HG03469 (cell line): ENCODE measurements at regions not wholly inside any gene's neighbourhood (a gene's known extent, or its start where the extent isn't known, plus 50 kb on each side); places are given as distances from the start of the nearest gene placed in this dataset.

Source experiments
- ATAC-seq: cut with Tn5 transposase; IDR thresholded peaks from one replicate; pipeline ENCODE4 v1.9.1; 2021; ENCODE audit warnings: mild to moderate bottlenecking, moderate library complexity, moderate number of reproducible peaks; ENCODE audit not compliant: unreplicated experiment

DNA sequence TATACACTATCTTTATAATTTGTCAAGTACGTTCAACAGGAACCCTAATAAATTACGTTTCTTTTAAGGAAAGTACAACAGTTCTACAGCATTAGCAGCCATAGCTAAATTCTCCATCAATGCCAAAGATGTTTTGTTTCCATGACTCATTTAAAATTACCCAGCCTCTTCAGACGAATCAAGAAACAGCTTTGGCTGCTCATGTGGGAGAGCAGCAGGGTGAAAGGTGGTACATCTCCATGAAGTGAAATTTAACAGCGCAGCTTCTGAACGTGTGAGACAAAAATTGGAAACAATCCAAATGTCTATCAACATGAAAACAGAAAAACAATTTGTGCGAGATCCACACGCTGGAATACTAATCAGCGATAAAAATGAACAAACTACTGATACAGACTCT, 327.3 kb upstream of the CDH6 start:
- no peak for ATAC-seq

DNA sequence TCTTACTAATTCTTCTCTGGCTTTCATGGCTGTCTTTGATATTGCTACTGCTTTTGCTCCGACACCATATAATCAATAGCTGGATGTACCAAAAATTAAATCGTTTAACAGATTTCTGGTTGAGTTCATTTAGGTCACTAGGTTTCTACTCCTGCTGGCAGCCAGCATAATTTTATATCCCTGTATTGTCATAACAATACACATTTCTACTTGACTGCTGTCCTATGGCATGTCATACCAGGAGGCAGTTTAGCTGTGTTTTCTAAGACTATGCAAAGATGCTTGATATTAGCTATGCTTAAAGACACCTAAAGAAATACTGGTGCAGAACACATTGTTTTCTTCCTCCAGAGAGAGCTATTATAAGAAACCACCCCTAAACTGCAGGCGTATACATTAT, 337.2 kb upstream of the CDH6 start:
- ATAC-seq: no peak

DNA sequence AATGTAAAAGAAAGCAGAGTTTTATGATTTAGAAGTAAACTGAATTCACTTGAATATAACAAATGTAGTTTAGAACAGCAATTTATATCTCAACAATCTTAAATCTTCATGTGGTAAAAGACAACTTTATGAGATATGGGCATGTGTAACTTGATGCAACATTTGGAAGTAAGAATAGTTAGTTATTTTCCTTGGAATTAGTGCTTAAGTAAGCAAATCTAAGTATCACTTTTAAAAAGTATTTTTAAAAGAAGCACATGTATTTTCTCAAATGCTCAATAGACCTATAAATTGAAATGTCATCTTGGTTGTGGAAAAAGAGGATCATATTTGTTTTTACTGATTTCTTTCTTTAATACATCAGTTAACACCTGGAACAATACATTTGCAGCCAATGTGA, 340.3 kb upstream of the CDH6 start:
- no peak for ATAC-seq

DNA sequence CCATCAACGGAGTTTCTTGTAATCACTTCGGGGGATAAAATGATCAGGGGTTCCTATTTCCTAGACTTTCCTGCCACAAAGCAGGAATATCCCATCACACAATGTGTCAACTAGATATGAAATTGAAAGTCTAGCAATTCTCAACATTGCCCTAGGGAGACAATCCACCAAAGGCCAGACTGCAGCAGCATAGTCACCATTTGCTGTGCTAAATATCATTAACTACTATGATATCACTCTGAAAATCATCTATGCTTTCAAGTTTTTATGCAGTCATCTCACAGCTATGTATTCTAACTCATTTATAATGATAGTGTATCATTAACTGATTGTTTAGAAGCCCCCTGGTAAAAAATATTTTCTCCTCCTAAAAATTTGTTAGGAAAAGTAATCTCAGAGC, 342.6 kb upstream of the CDH6 start:
- no peak for ATAC-seq

DNA sequence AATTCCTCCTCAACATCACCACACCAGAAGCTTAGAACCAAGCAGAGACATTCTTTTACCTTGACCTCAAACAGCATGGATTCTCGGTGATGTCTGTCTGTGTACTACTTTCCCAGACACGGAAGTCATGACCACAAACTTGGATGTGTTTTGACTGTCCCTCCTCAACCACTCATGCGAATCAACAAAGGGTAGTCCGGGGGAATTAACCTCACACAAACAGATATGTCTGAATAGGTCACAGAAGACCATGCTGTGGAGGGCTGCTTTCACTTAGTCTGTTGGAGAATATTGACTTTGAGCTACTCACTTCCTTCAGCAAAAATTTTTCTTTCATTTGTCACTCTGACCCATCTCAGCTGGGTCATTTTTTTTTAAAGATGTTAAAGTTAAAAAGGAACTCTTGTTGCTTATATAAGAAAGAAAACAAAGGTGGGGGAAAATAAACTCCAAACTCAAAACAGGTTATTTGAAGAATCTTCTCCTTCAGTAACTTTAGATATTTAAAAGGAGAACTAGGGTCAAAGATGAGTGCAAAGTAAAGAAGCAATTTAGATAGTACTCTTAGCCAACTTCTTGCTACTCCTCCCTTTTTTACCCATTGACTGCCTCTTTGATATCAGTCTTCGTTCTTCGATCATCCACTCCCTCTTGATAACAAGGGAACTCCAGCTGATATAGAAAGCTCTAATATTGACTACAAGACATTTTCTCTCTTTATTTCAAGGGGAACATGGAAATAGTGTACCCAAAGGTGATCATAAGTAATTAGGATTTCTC, 343.4 kb upstream of the CDH6 start:
- no peak for ATAC-seq

DNA sequence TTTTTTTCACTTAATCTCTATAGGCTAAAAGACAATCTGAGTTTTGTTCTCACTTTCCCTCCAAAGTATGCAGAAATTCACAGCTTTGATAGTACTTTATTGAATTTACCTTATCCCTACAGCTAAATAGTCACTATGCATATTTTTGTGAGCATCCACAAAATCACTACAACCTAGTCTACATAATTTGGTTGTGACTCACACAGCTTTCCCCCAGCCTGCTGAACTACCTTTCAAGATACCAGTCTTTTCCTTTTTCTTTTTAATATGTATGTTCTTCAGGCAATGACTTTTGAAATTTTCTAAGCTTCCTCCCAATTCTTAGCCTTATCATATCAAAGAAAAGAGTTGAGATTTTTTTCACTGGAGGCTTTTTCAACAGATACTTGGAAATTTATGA, 347.3 kb upstream of the CDH6 start:
- ATAC-seq: no peak

DNA sequence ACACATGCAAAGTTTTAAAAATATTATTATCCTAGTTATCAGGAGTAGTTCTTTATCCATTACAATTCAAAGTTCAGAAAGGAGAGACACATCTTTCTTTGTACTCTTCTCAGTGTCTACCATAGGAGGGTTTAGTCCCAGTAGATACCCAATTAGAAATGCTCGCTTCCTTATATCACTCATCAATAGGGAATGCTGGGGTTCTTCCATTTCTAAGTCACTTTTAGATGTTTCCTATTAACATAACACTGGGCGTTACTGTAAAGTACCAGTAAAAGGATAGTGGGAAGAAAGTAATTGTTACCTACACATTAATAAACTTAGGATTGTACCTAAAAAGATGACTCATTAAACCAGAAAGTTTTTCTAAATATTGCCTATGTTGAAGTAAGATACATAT, 348.3 kb upstream of the CDH6 start:
- no peak for ATAC-seq

DNA sequence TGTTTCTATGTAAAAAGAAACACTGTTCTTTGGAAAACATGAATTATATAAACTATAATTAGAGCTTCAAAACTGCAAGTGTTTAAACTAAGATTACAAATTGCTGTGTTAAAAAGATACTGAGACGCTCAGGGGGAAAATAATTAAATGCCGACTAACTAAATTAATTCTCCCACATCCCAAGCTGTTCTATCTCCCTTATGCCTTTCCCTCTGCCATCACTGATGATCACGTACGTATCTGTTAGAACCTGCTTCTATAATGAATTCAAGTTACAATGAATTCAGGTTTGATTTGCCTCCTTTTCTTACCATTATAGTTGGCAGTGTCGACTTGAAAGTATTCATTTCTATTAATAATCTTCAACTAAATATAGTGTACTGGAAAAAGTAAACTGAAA, 349.9 kb upstream of the CDH6 start:
- ATAC-seq: no peak

DNA sequence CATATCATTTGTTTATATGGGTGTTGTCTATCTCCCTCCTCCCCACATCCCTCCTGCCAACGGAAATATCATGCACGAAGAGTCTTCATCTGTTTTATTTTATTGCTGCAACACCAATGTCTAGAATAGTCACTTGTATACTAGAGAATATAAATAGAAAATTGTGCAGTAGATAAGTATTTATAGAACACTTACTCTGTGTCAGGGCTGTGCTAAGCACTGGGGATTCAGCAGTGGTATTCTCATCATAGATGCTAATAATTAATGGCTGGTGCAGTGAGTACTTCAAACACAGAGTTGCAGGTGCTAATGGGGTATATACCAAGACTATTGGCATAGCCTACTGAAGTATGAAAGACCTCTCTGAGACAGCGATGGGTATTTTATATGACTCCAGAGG, 353.5 kb upstream of the CDH6 start:
- no peak for ATAC-seq

DNA sequence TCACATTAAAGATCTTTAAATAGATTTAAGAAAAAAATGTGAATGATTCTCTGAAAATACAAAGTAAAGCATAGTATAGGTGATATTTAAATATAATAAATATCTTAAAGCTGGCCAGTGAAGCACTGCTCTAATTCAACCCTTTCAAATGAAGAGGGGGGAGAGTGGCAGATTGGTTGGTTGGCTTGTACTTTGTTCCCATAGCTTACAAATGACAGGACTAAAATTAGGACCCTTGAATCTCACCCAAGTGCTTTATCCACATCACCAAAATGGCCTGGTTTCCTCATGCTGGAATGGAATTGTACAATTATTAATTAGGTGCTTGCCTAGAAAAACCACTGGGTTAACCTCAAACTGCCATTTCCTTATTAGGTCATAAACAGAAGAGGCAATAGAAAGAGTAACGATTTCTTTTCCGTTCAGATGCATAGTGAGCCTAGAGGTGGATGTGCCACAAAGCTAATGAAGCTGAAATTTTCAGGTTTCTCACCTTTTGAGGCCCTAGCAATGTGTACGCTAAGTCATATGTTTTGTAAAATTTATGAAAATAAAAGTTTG, 354.5 kb upstream of the CDH6 start:
- ATAC-seq: no peak

DNA sequence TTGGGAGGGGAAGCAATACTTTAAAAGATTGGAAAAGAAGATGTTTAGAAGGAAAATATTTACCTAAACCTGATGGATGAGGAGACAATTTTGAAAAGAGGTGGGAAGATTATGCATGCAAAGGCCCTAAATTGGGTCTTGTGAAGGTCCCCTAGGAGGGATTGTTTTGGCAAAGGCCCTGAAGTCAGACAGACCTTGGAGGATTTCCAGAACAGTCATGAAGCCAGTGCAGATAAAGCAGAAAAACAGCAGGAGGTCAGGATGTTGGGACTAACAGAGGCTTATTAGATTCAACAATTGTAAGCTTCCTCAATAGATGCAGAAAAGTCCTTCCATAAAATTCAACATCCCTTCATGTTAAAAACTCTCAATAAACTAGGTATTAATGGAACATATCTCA, 361.0 kb upstream of the CDH6 start:
- no peak for ATAC-seq

DNA sequence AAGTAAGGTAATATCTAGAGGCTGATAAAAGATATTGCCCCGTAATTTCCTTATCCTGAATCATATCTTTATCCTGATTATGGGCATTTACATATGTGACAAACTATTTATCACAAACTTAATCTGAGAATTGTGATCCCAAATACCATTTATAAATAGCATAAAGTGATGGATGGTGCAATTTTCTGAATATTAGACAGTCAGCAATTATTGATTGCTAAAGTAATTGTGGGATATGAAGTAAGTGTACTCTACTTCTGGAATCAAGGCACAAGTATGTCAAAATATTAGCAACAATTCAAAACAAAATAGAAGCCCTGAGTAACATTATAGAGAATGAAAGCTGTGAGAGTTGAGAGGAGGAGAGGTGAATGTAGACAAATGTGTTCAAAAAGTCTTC, 361.9 kb upstream of the CDH6 start:
- no peak for ATAC-seq

DNA sequence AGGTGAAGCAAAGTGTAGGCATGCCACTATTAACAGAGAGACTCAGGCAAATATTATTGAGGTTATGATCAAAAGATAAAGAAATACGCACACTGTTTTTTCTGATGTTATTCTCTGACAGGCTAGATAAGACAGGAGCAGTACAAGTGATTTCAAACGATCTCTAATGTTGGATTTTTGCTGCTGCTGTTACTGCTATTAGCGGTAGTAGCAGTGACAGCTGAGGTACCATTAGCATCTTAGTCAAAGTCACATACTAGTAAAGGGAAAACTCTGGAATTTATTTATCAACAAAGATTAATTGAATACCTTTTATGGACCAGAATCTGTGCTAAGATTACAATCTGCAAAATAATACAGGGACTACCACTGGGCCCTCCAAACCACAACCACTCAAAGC, 362.4 kb upstream of the CDH6 start:
- ATAC-seq: no peak

DNA sequence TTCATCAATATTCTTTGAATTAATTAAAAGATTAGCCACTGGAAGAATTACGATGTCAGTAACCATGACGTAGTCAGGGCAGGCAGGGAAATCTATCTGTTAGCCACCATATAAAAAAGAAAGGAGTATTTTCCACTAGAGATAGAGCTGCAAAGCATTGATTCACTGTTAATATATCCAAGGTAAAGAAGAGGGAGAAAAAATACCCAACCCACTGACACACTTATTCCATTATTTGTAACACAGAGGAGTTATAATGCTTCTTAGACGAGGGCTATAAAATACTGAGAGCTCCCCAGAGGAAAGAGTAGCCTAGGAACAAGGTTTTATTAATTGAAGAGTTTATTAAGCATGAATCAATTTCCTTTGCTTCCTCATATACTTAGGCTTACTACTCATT, 382.2 kb upstream of the CDH6 start:
- no peak for ATAC-seq

DNA sequence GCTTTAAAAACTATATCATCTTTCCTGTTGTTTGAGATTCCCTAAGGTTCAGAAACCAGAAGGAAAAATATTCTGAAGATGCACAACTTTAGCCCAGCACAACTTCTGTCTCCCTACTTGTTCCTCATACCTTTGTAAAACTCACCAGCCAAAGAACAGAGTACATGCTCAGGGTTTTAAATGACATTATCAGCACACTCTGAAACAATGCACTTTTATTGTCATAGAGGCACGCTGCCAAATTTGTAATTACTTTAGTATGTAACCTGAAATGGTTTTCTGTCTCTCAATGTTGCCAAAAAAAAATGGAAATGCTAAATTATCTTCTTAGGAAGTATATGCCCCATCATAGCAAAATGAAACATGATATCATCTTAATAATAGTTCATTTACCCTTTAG, 383.6 kb upstream of the CDH6 start:
- no peak for ATAC-seq

DNA sequence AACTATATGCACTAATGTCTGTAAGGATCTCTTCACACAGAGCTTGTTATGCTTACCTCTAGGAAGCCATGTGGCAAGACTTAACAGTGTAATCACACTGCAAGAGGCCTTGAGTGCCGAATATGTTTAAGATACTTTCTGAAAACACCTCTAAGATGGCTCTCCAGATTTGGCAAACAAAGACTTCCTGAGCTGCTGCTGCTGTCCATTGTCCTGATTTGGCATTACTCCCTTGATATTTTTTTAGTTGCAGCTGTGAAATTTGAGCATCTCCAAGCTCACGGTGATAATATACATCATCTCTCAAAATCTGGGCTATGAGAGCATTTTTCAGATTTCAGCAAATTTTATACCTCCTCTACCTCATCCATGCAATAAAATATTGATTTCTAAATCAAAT, 384.5 kb upstream of the CDH6 start:
- no peak for ATAC-seq

DNA sequence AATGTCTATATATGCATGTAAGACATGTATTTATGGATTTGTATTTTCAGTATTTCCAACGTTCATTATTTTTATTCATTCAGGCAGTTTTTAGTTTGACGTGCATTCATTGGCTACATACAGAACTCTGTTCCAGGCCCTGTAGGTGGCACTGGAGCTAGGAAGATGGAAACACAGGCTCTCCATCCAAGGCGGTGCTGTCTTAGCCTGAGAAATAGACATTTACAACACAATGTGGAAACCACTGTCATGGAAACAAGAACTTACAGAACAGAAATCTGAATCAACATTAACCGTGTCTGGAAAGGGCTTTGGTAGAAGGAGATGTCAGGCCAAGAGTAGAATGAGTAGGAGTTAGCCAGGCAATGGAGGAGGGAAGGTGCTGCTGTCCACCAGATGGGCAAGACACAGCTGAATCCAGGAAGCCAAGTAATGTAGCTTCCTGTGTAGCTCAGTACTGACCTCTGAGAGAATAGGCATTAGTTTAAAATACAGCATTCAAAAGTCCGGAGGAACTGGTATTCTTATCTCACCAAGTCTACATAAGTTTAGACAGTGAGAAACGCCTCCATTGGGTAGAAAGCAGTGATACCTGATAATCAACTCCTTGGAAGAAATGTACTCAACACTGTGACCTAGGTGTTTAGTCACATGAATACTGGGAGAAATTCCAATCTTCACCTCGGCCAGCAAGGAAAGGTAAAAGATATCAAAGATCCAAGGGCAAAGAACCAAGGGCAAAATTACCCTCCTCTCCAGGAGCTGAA, 388.6 kb upstream of the CDH6 start:
- ATAC-seq: no peak

DNA sequence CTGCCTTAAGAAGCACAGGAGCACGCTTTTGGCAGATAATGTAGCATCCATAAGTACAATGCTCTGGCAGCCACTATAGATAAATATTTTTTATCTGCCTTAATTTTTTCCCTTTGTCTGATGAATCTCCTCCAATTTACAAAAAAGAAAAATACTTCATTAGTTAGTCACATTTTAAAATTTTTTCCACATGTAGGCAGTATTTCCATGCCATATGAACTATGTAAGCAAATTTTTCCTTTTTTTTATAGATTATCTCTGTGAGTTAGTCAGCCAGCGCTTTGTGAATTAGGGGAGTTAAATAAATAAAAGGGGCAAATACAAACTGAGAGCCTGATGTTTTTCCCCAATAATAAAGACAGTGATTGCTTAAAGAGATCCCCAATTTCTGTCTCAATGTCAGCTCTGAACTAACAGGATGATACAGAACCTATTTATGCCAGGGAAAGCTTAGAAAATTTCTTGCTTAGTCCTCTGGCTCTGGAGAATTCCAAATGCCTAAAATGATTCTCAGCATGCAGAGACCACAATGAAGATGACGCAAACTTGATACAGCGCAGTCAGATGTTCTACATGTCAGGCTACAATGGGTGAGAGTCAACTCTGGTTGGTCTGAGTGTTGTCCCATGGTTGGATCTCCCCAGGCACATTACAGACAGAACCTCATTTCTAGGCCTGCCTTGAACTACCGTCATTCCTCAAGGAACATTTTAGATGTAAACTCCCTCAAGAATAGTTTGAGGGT, 390.4 kb upstream of the CDH6 start:
- no peak for ATAC-seq

DNA sequence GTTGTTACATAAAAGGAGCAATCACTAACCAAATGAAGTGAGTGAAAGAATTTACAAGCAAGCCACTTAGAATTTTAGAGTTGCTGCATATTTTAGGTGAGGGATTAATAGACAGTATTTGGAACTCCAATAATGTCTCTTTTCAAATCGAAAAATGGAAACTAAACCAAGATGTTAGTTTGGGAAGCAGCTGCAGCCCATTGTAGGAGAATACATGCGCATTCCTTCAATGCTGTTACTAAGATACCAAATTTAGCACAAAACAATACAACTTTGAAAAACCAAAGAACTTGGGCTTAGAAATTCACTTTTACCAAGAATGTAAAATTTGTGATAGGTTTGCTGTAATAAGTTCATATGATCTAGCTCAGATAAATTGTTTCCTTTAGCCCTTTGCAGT, 411.8 kb upstream of the CDH6 start:
- ATAC-seq: no peak

DNA sequence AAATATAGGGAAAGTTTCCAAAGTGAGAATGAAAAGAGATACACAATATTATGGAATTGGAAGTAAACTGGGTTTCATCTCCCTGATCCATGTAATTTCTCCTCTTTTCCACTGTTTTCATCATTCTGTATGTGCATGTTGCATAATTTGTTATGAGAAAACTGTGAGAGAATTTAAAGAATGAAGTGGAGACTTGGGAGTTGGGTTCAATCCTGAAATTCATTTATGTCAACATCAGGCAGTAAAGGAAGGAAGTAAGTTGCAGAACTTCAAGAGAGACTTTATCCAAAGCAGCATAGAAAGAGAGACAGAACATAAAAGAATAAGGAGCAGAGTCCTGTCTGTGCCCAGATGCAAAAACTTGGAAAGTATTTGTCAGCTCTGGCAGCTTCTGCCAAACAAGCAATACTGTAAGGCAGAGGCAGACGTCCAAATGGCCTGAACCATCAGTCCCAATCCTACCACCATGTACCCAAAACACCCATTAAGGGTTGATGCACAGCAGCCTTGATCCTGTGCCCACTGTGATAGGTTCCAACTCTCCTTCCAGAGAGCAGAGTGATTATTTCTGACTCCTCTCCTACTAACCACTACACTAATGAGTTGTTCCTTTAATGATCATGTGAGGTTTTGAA, 425.3 kb upstream of the CDH6 start:
- ATAC-seq: no peak

DNA sequence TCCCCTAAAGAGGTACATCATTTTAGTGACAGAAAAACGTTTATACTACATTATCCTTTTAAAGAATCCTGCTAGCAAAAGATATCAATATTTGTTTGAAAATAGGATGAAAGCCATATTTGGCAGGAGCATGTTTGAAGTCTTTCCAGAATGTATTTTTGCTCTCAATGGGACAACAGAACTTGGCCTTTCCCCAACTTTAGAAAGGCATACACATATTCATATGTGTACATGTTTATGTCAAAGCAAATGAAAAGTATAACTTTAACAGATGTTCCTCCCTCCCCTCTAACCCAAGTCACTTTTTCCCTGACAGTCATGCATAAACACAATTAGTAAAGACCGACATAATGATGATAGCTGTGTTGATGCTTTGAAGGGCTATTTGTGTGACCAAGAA, 427.8 kb upstream of the CDH6 start:
- no peak for ATAC-seq
